NCI-H774 (cell line): ENCODE measurements at regions not wholly inside any gene's neighbourhood (a gene's known extent, or its start where the extent isn't known, plus 50 kb on each side); places are given as distances from the start of the nearest gene placed in this dataset.

Source experiments
- DNase-seq: peaks from one replicate; lab custom pipeline; 2025; lab: John Stamatoyannopoulos, UW

DNA sequence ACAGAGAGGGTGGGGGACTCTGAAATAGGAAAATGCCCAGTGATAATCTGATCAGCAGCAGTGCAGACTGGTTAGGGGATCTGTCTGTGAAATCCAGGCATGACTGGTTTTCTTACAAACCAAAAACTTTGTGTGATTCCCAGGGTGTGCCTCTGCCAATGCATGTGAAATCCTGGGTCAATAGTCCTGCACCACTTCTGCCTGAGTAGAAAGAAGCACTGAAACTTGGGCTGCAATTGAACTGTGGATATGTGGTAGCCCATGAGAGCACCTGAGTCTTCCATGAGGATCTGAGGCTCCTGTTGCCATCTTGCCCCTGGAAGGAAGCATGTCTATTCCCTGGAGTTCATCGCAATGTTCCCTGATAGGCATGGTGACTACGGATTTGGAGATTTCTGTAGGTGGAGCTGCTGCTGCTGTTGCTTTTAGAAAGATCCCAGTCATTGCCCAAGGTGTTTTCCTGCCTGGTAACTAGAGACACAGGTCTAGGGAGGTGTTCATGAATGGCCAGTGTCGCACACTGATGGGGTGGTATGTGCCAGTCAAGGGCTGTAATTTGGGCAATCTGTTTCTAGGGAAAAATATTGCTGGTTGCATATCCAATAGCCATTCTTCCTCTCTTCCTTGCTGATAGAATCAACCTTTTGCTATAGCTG, 146.7 kb downstream of the CARTPT start:
- DNase-seq, result no peak

DNA sequence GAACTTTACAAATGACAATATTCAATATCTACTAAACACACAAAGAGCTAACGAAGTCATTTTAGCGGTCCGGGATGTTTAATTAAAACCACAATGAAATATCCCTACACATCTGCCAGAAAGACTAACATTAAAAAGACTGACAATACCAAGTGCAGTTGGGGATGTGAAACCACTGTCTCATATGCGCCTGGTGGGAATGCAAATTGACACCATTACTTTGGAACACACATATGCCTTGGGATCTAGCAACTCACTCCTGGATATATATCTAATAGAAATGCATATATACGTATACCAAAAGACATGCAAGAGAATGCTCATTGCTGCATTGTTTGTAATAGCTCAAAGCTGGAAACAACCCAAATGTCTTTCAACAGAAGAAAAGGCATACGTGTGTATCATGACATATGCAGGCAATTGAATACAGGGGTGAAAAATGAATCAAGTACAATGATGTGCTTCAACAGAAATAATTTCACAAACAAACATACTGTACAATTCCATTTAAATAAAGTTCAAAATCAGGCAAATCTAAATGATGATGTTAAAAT, 153.3 kb downstream of the CARTPT start:
- no peak for DNase-seq

DNA sequence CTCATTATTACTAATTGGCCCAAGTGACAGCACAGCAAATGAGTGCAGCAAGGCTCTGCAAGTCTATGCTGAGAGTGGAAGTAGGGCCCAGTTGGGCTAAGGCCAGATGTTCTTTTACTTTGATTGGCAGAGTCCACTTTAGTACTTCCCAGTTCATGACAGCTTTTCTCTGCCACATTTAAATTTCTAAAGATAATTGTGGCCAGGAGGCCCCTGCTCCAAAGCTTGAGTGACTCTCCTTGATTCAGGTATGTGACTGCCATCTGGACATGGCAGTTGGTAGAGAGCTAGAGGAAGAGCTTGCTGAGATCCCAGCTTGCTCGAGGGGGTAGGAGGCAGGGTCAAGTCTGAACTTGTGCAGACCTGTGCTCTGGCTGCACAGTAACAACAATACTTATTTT, 154.1 kb downstream of the CARTPT start:
- DNase-seq, result peak; percentile 19

DNA sequence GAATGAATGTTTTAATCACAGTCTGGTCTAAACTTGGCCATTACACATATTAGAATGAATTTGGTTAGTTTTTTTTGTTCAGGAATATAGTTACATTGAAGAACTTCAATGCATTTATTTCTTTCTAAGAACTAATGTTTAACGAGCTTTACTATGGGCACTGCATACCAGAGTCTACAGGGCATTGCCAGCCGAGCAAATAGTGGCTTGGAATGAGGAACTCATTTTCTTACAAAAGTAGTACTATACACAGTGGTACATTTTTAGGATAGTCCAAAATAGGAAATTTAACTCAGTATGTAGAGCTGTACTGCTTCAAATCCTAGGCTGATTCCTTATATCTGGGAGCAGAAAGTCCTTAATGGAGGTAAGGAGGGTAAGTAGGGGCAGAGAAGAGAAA, 155.4 kb downstream of the CARTPT start:
- no peak for DNase-seq

DNA sequence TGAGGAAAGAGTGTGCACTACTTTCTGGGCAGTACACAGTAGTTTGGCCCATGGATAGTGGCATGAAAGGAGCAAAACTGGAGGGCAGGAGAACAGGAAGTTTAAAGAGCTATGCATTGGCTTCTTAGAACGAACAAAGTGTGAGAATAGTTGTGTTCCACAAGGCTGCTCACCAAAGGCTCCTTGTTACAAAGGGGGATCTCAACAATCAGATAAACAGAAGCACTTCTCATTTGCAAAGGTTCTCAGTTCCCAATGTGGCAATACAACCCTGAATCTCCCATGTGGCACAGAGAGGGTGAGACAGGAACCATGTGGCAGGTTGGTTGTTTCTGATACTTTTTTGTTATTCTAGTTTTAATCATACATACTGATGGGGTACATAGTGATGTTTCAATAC, 158.4 kb downstream of the CARTPT start:
- DNase-seq, result no peak

DNA sequence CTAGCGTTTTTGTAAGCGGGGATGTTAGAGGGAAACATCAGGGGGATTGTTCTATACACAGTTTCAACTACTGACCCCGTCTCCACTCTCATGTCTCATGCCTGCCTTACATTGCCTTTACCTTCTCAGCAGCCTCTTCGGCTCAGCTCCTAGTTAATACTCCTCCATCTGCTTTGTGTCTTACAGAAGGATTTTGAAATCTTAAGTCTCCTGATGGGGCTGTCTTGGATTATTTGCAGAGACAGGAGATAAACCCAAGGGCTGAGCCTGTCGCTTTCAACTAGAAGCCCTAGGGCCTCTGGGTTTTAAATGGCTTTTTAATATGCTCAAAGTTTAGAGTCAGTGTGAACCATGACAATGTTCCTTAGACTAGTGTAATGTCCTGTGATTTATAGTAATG, 161.5 kb downstream of the CARTPT start:
- no peak for DNase-seq

DNA sequence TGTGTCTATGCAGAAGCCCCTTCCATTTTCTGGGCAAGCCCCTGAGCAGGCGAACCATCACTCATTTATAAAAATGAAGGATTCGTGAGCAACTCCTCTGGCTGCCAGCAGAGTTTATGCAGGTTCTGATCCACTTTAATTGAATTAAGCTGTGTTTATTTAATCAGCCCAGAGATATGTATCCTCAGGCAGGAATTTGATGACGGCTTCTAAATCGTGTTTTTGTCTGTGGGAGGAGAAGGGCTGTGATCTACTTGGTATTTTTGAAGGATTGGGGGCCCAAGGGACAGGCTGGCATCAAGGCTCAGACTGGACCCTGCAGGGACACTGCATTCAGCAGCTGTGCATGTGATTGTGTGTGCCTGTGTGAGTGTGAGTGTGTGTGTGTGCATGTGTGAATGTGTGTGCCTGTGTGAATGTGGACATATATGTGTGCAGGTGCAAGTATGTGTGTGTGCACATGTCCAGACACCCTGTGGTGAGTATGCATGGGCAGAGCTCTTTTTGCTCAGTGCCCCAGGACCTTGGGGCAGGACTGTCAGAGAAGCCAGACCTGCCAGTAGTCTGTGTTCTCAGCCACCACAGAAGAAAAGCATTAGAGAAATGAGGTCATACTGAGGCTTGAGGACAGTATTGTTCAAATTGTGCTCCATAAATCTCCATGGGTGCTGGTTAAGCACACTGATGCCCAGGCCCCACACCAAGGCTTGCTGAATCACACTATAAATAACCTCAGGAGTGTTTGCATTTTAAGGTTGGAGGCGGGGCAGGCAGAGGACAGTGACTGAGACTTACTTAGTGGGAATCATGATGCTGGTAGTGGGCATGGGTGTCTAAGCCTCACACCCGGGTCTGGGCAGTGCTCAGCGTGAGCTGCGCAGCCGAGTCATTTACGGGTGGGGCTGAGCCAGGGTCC, 164.0 kb downstream of the CARTPT start:
- peak; percentile 30 for DNase-seq

DNA sequence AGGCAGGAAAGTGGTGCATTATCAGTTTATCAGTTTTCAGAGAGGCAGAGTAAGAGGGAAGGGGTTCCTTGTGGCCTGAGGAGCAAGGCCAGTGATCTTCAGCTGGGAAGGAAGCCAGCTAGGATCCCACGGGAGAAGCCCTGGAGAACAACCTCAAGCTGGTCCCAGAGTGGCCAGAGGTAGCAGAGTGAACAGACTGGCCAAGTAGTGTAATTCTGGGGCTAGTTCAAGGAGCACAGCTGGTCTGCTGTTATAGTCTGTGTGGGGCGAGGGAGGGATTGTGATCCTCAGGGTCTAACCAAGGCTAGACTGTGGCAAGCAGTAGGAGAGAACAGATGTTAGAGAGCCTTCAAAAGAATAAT, 164.6 kb downstream of the CARTPT start:
- DNase-seq, result no peak

DNA sequence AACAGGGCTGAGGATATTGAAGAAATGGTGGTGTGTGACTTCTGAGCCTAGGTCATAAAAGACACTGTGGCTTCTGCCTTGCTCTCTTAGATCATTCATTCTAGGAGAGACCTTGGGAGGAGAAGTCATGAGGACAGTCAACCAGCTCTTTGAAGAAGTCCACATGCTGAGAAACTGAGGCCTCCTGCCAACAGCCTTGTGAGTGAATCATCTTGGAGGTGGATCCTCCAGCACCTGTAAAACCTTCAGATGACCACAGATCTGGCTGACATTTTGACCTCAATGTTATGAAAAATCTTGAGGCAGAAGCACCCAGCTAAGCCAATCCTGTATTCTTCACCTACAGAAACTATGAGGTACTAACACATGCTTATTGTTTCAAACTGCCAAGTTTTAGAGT, 165.9 kb downstream of the CARTPT start:
- no peak for DNase-seq

DNA sequence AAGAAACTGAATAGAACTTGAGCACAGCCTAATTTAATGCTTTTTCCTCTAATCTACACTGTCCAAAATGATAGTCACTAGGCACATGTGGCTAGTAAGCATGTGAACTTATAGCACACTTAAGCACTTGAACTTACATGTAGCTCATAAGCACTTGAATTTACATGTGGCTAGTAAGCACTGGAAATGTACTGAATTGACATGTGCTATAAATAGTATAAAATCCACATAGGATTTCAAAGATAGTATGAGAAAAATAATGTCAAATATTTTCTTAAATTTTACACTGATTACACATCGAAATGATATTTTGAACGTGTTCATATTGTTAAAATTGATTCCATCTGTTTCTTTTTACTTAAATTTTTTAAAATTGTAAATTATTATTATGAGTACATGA, 167.3 kb downstream of the CARTPT start:
- no peak for DNase-seq

DNA sequence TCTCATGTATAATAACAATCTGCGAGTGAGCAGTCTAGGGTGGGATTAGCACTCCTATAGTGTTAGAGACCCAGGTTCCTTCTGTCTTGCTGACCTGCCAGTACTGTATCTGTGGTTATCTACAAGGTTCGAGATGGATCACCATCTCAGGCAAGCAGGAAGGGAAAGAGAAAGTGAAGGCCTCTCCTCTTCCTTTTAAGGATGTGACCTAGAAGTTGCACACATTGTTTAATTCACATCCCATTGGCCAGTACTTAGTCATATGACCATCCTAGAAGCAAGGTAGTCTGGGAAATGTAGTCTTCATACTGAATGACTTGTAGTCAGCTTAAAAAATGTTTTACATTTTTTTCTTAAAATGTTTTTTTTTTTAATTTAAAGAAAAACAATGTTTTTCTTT, 168.6 kb downstream of the CARTPT start:
- DNase-seq, result peak; percentile 19

DNA sequence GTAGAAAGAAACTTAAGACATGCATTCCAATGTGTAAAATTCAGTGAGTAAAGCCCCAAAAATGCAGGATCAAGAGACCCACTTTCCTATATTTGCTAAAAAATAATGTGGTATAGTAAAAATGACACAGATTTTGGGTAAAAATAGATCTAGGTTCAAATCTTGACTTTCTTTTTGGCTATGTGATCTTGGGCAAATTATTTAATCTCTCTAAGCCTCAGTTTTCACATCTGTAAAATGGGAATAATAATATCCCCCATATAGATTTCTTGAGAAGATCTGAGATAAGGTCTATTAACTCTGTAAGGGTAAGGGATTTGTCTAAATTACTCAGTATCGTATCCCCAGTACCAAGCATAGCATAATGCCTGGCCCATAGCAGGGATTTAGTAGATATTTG, 172.3 kb downstream of the CARTPT start:
- DNase-seq, result no peak

DNA sequence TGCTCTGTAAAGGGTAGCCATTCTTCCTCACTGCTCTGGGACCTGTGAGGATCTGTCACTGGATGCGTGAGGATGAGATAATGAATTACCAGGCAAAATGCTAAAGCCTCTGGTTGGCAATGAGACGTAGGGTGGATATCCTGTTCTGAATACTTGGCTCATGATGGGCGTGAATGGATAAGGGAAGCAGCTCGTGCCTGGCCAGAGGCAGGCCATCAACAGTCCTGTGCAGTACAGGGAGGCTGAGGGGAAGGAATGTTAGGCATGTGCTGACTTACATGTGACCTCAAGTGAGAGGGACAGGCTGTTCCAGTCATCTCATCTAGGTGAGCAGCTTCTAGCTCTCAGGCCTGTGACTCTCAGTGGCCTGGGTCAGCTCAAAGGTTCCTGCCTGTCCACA, 172.8 kb downstream of the CARTPT start:
- DNase-seq, result no peak

DNA sequence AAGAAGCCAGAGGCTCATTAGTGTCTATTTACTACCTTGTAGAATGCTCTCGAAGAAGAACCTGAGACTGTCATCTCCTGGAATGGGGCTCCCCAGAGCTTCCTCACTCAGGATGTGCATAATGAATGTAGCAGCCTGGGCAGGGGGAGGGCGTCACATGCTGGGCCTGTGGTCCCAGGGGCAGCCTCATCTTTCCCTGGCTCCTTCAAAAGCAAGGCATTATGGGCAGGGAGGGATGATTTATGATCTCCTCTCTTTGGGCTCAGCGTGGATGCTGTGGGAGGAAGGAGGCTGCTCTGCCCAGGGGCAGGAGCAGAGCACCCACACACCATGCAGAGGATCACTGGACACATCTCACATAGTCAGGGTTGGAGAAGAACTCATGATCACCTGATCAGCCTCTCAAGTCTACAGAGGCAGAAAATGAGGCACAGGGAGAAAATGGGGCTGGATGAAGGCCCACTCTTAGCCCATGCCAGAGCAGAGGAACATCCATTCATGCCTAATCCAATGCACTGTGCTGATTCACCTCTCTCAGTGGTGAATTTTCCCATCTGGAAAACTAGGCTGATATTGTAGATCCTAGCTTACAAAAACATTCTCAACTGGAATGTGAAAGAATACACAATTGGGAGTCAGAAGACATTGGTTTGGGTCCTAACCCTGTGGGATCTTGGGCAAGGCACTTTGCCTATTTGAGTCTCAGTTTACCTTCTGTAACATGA, 173.7 kb downstream of the CARTPT start:
- DNase-seq, result no peak

DNA sequence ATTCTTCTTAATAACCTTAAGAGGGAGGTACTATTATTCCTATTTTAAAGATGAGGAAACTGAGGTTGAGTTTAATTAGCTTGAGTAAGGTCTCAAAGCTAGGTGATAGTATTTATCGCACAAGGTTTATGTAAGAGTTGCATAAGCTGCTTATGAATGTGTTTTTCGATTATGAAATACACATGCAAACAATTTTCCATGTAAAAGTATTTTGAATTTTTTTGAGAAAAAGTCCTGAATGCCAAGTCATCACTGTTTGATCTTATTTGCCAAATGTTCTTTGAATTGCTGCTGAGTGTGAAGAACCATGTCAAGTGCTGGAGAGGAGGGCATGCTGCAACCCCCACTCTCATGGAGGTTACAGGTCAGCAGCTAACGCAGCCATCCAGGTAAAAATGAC, 174.4 kb downstream of the CARTPT start:
- no peak for DNase-seq

DNA sequence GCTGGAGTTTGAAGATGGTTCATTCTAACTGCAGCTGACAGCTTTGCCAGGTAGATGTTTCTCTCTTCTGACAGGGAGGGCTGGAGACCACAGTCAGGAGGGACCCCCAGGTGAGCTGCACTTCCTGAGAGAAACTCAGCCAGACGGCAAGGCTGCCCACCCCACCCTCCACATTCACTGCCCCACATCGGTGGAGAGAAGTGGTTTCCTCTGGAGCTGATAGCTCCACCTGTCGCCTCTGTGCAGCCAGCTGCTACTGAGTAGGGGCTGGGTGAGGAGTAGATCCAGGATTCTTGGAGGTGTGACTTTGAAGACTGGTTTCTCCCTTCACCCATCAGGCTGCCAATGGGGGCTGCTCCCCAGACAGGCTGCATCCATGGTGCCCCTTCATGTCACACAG, 175.0 kb downstream of the CARTPT start:
- DNase-seq, result no peak

DNA sequence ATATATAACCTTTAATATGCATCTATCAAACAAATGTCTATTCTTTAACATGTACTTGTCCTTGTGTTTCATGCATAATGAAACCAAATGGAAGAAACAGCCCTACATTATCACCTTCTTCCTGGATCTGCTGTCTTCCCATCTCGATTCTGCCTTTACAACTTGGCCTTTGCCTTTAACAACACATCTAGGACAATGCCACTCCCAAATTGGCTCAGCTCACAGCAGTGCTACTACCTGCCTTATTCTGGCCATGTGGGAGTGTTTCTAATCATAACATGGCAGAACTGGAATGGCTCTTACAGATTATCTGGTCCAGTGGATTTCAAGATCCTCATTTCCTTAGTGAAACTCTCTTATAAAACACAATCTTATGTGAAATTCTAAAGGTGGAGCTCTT, 176.5 kb downstream of the CARTPT start:
- no peak for DNase-seq

DNA sequence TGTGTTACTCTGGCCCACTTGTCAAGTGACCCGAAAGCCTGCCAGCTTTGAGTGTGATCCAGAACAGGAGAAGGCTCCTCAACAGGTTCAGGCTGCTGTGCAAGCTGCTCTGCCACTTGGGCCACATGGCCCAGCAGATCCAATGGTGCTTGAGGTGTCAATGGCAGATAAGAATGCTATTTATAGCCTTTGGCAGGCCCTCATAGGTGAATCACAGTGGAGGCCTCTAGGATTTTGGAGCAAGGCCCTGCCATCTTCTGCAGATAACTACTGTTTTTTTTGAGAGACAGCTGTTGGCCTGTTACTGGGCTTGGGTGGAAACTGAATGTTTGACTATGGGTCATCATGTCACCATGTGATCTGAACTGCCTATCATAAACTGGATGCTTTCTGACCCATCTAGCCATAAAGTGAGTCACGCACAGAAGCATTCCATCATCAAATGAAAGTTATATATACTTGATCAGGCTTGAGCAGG, 180.8 kb downstream of the CARTPT start:
- no peak for DNase-seq

DNA sequence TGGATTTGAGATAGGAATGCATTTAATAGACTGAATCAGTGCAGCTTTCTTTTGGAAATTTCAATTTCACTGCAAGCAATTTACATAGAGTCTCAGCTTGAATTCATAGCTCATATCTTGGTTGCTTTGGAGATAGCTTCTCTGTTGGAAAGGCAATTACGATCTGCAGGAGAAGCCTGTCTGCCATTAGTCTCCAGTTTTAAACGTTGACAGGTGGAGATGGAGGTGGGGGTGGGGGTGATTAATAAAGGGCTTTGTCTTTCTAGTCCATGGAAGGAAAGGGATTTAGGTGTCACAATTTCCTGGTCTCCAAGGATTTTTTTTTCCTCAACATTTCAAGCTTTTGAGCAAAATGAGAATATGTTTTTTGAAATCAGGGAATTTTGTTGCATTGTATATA, 184.7 kb downstream of the CARTPT start:
- no peak for DNase-seq

DNA sequence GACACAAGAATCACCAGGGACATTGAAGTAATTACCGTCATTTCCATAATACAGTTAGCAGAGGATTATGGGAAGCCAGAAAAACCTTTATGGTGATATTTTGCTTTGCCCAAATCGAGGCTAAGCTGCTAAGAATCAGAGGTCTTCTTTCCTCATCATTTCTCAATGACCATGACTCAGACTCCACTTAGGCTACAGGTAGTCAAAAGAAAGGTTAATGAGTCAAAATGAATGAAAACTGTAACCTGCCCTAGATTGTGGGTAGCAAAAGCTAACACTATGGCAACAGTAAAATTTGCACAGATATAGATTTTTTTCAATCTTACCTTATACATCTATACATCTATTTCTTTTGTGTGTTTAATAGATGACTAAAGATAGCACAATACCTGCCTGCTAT, 185.8 kb downstream of the CARTPT start:
- no peak for DNase-seq

DNA sequence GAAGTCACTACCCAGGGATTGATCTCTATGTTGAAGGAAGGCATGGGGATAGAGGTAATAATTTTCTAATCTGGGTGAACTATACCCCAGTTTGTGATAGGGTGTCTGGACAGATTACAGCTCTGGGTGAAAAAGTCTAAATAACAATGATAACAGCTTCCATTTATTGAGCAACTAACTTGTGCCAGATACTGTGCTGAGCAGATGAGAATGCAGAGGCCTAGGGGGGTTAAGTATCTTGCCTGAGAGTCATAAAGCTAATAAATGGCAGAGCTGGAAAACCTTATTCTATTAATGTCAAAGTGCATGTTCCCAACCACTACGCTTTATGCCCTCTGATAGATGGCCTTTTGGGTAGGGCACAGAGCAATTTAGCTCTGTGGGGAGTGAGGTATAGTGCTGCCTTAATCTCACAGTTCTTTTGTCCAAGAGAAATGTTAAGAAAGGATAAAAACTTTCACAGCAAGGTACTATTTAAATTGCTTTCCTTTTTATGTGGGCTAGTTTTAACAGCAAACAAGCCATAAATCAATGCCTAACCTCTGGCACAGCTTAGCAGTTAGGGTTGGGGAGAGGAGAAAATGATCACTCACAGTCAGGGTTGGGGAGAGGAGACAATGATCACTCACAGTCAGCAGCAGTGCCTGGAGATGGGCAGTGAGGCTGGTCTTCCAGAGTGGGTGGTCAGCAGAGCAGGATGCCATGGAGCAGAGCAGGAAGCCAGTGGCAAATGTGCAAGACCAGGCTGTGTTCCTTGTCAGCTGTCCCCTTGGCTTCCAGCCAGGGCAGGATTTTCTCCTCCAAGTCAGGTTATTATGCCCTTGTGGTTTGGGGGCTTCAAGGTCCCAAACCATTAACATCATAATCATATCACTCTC, 187.0 kb downstream of the CARTPT start:
- peak; percentile 47 for DNase-seq
